HG03457 (cell line): ENCODE measurements at regions not wholly inside any gene's neighbourhood (a gene's known extent, or its start where the extent isn't known, plus 50 kb on each side); places are given as distances from the start of the nearest gene placed in this dataset.

Experiments used
- ATAC-seq: cut with Tn5 transposase; IDR thresholded peaks from one replicate; pipeline ENCODE4 v1.9.1; 2021; ENCODE audit warnings: moderate number of reproducible peaks; ENCODE audit not compliant: unreplicated experiment

GRCh38 chr13:89269737-89270136 is 1598.6 kb downstream of the SLITRK5 start:
- no peak for ATAC-seq

DNA sequence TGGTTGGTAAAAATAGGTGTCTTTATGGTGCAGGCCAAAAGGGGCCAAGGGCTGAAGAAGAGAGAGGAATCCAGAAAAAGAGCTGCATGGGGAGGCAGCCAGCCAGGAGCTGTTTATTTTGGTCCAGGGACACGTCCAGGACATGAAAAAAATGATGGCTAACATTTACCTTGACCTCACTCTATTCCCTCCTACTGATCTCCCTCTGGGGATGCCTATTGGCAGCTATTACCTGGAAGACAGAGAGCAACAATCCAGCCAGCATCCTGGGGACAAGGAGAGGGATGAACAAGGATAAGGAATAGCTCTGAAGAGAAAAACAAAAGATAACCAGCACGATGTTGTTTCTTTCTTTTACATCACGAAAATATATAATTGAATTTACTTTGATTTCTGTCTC is 1599.6 kb downstream of the SLITRK5 start:
- ATAC-seq, result no peak

DNA sequence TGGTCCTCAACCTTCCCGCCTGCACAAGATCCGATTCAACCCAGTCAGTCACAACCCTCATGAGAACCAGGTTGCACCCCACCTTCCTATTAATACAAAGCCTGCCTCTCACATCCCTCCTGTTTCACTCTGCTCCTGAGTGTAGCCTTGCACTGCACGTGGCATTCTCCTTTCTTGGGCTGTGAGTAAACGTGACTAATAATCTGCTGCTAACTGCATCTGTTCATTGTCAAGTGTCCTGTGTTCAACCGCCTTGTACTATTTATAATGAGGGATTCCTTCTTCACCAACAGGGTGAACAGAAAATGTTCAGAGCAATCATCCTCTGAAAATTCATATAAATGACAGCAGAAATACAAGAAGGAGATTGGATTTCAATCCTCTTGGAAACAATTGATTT is 1608.2 kb downstream of the SLITRK5 start:
- ATAC-seq, result no peak

GRCh38 chr13:89281331-89281730 is 1610.2 kb downstream of the SLITRK5 start:
- no peak for ATAC-seq

GRCh38 chr13:89282241-89282640 is 1611.1 kb downstream of the SLITRK5 start:
- ATAC-seq, result no peak

DNA sequence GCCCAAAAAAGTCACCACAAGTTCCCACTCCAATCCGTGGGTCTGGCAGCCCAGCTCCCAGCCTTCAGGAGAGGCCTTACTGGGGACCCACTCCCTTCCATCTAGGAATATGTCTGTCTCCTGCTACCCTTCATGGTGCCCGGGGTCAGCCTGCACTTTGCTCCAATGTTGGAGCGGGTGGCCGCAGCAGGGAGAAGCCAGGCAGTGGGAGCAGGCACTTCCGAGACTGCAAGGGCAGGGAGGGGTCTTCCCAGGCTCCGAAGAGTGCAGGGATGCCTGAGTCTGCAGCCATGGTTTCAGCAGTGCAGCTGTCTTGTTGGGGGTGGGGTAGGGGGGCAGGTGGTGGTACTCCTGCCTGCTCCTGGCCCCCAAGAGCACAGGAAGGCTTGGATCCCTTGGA is 1616.2 kb downstream of the SLITRK5 start:
- no peak for ATAC-seq

- no peak for ATAC-seq
These were observed 1623.1 kb downstream of the SLITRK5 start for GRCh38 chr13:89294115-89294867.

- ATAC-seq, result no peak
These were observed 1636.1 kb downstream of the SLITRK5 start for GRCh38 chr13:89307278-89307677.

DNA sequence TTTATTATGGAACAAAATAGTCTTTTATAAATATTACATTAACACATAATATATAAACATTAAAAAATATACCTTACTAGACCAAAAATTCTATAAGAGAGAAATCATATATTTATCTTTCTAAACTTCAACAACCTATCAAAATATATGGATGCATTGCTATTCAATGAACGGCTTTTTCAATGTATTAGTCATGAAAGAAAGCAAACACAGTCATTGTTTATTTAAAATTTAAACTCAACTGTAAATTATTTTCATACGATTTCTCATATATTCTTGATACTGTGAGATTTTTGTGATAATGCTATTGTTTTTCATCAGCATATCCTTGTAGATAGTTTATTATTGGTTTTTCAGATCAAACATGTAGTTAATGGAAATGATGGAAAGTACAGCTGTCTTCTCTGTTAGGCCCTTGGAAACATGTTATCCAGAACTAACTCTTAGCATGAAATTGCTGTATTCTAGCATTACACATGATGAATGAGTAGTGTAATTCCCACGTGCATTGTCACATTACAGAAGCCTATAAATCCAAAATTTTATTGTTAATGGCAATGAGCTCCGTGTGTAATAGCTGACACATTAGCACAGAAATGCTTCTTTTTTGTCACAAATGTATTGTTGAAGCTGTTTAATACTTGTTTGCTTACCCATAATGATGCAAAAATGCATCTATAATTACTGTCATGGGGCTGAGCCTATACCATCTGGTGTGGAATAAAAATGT is 1639.9 kb downstream of the SLITRK5 start:
- no peak for ATAC-seq

GRCh38 chr13:89315287-89315686 is 1644.1 kb downstream of the SLITRK5 start:
- no peak for ATAC-seq

GRCh38 chr13:89322466-89322865 is 1651.3 kb downstream of the SLITRK5 start:
- no peak for ATAC-seq

GRCh38 chr13:89324582-89324981 is 1653.4 kb downstream of the SLITRK5 start:
- ATAC-seq, result no peak

DNA sequence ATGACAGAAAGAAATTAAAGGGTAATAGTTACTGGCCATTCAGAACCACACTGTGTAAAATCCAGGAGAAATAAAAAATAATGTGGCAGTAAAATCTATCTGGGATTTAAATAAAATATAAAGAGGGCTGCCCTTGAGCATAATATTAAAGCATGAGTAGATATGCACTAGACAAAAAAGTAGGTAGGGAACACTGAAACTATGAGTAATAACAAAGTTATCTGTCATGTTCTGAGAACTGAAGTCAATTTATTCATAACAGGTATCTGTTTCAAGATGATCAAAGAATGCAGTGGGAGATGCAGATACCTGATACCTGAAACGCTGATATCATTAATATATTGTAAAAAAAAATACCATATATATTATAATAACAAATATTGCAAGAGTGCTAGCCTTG is 1672.0 kb downstream of the SLITRK5 start:
- no peak for ATAC-seq

DNA sequence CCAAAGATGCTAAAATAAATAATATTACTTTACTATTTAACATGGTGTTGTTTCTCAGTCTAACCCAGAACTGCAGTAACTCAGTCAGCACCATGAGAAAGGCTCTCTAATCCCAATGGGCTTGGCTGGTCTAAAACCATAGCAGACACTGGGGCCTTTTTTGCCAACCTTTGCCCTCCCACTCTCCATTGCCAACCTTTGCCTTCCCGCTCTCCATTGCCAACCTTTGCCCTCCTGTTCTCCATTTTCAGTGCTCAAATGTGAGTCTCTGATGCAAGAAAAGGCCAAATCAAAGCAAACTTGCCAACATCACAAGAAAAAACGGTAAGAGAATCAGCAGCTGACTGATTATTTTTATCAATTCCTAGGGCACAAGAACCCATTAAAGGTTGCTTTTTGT is 1681.2 kb downstream of the SLITRK5 start:
- no peak for ATAC-seq

- ATAC-seq, result no peak
These were observed 1690.7 kb downstream of the SLITRK5 start for GRCh38 chr13:89361909-89362308.

GRCh38 chr13:89363144-89363543 is 1692.0 kb downstream of the SLITRK5 start:
- no peak for ATAC-seq

- no peak for ATAC-seq
These were observed 1701.0 kb downstream of the SLITRK5 start for GRCh38 chr13:89372193-89372592.

- ATAC-seq, result no peak
These were observed 1704.7 kb downstream of the SLITRK5 start for GRCh38 chr13:89375839-89376238.

GRCh38 chr13:89380101-89380500 is 1708.9 kb downstream of the SLITRK5 start:
- peak; percentile 42 for ATAC-seq

GRCh38 chr13:89382981-89383380 is 1711.8 kb downstream of the SLITRK5 start:
- no peak for ATAC-seq

- no peak for ATAC-seq
These were observed 1712.7 kb downstream of the SLITRK5 start for GRCh38 chr13:89383891-89384290.

GRCh38 chr13:89393758-89394304 is 1722.7 kb downstream of the SLITRK5 start:
- no peak for ATAC-seq
